ENCODE measurements at regions not wholly inside any gene's neighbourhood (a gene's known extent, or its start where the extent isn't known, plus 50 kb on each side); places are given as distances from the start of the nearest gene placed in this dataset.
"Not testable (repeated sequence)": the region's sequence is repeated elsewhere in the genome, so short reads cannot be mapped to it uniquely, and the experiment has no call there.

DNA sequence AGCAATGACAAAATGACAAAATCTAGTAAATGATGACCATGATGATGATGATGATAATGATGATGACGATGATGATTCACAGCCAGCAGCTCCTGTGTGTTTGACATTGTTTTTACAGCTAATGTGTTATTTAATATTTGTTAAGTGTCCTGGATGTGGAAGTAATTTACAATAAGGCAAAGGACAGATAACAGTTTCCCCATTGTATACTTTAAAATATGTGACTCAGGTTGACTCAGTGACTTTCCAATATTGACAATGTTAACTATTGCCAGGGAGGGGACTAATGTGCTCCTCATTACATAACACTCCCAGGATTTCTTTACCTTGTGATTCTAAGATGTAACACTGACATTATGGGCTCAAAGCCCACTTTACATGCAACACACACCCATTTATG, 602.2 kb downstream of the FBXO15 start:
- H3K4me3 Mint-ChIP-seq, result no peak overlapping the region
- H3K4me1 Mint-ChIP-seq (ENCODE audit: low read depth), result no peaks in the 10 kb centered on the region
- no peaks in the 10 kb centered on the region for H3K9me3 Mint-ChIP-seq
- no peak overlapping the region for H3K27ac Mint-ChIP-seq
- no peaks in the 10 kb centered on the region for H3K27me3 Mint-ChIP-seq (ENCODE audit: low read depth)
- no peaks in the 10 kb centered on the region for H3K36me3 Mint-ChIP-seq (ENCODE audit: low read depth)

DNA sequence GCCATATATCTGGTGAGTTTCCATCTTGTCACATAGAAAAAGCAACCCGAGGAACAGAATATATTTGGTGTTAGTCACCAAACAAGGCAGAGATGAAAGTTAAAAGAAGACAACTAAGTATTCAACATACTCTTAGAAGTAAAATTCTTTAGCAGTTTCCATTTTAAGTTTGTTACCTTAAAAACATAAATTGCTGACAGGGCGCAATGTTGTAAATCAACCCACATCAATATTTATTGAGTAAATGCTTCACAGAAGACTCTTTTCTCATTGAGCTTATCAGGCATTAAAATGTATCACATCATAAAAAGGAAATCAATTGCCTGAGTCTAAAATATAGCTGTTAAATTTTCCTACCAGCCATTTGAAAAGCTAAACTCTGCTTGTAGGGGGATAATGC, 603.0 kb downstream of the FBXO15 start:
- Mint-ChIP-seq H3K36me3 (ENCODE audit: low read depth) (no peaks in the 10 kb centered on the region), H3K4me3 (no peak overlapping the region), H3K9me3 (no peaks in the 10 kb centered on the region), H3K27ac (no peak overlapping the region), H3K27me3 (ENCODE audit: low read depth) (no peaks in the 10 kb centered on the region), H3K4me1 (ENCODE audit: low read depth) (no peaks in the 10 kb centered on the region)

DNA sequence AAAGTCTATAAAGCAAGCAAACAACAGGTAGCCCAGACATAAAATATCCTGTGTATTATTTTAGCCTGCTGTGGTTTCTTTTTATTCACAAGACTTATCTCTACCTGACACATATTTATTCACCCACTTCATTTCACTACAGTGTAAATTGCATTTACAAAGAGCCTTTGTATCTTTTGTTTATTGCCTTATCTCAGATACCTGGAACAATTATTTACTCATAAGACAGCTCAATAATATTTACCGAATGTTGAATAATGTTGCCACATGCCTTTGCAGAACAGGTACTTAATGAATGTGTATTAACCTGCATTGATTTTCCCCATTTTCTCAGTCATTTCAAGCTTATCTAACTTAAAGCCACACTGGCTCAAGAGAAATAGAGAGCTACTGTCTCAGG, 603.6 kb downstream of the FBXO15 start:
- Mint-ChIP-seq H3K4me1 (ENCODE audit: low read depth) (no peaks in the 10 kb centered on the region), H3K4me3 (no peak overlapping the region), H3K9me3 (no peaks in the 10 kb centered on the region), H3K27ac (no peak overlapping the region), H3K27me3 (ENCODE audit: low read depth) (no peaks in the 10 kb centered on the region), H3K36me3 (ENCODE audit: low read depth) (no peaks in the 10 kb centered on the region)

GRCh38 chr18:73535990-73536389, 611.6 kb downstream of the FBXO15 start:
- Mint-ChIP-seq H3K27me3 (ENCODE audit: low read depth) (no peaks in the 10 kb centered on the region), H3K9me3 (no peaks in the 10 kb centered on the region), H3K36me3 (ENCODE audit: low read depth) (no peaks in the 10 kb centered on the region), H3K27ac (no peak overlapping the region), H3K4me1 (ENCODE audit: low read depth) (no peaks in the 10 kb centered on the region), H3K4me3 (no peak overlapping the region)

DNA sequence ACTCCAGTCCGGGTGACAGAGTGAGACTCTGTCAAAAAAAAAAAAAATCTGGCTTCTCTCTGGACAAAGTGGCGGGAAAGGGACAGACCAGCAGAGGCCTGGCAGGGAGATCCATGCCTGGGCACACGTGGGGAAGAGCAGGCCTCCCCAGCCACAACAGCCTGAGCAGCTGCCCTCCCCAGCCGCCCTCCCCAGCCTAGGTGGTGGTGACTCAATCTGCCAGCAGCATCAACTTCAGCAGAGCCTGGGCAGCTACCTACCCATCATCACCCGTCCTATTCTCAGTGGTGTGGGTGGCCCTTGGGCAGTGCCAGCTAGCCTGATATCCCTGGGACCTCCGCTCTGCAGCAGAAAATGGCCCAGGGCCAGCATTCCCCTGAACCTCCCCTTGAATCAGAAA, 612.4 kb downstream of the FBXO15 start:
- Mint-ChIP-seq H3K9me3 (no peaks in the 10 kb centered on the region), H3K36me3 (ENCODE audit: low read depth) (no peaks in the 10 kb centered on the region), H3K4me1 (ENCODE audit: low read depth) (no peaks in the 10 kb centered on the region), H3K27ac (no peak overlapping the region), H3K27me3 (ENCODE audit: low read depth) (no peaks in the 10 kb centered on the region), H3K4me3 (no peak overlapping the region)

- H3K4me1 Mint-ChIP-seq (ENCODE audit: low read depth), result no peaks in the 10 kb centered on the region
- H3K27me3 Mint-ChIP-seq (ENCODE audit: low read depth), result no peaks in the 10 kb centered on the region
- H3K36me3 Mint-ChIP-seq (ENCODE audit: low read depth), result no peaks in the 10 kb centered on the region
- H3K9me3 Mint-ChIP-seq, result no peaks in the 10 kb centered on the region
- H3K27ac Mint-ChIP-seq, result no peak overlapping the region
- H3K4me3 Mint-ChIP-seq, result no peak overlapping the region
Measured at GRCh38 chr18:73531601-73532000, 616.0 kb downstream of the FBXO15 start.

DNA sequence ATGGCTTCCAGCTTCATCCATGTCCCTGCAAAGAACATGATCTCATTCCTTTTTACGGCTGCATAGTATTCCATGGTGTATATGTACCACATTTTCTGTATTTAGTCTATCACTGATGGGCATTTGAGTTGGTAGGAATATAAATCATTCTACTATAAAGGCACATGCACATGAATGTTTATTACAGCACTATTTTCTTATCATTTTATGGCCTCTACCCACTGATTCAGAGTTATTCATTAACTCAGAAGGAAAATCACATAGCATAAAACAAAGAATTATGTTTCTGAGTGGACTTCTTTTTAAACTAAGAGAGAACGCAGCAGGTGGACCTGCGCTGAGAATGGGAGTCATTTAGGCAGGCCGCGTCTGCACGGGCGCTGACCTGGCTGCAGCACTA, 619.6 kb downstream of the FBXO15 start:
- no peaks in the 10 kb centered on the region for H3K9me3 Mint-ChIP-seq
- H3K27me3 Mint-ChIP-seq (ENCODE audit: low read depth), result no peaks in the 10 kb centered on the region
- H3K4me1 Mint-ChIP-seq (ENCODE audit: low read depth), result no peaks in the 10 kb centered on the region
- H3K4me3 Mint-ChIP-seq, result no peak overlapping the region
- H3K27ac Mint-ChIP-seq, result no peak overlapping the region
- H3K36me3 Mint-ChIP-seq (ENCODE audit: low read depth), result no peaks in the 10 kb centered on the region

- Mint-ChIP-seq H3K4me1 (ENCODE audit: low read depth) (no peaks in the 10 kb centered on the region), H3K27ac (no peak overlapping the region), H3K36me3 (ENCODE audit: low read depth) (no peaks in the 10 kb centered on the region), H3K27me3 (ENCODE audit: low read depth) (no peaks in the 10 kb centered on the region), H3K4me3 (no peak overlapping the region), H3K9me3 (no peaks in the 10 kb centered on the region)
Measured at GRCh38 chr18:73520229-73520628, 627.4 kb downstream of the FBXO15 start.

- H3K27me3 Mint-ChIP-seq (ENCODE audit: low read depth); H3K27ac Mint-ChIP-seq; H3K36me3 Mint-ChIP-seq (ENCODE audit: low read depth); H3K9me3 Mint-ChIP-seq; H3K4me1 Mint-ChIP-seq (ENCODE audit: low read depth); H3K4me3 Mint-ChIP-seq: not testable (repeated sequence)
Measured at GRCh38 chr18:73516056-73516455, 631.6 kb downstream of the FBXO15 start.

- Mint-ChIP-seq H3K36me3 (ENCODE audit: low read depth) (no peaks in the 10 kb centered on the region), H3K4me3 (no peak overlapping the region), H3K27ac (no peak overlapping the region), H3K9me3 (no peaks in the 10 kb centered on the region), H3K4me1 (ENCODE audit: low read depth) (no peaks in the 10 kb centered on the region), H3K27me3 (ENCODE audit: low read depth) (no peaks in the 10 kb centered on the region)
Measured at GRCh38 chr18:73514449-73514848, 633.2 kb downstream of the FBXO15 start.

DNA sequence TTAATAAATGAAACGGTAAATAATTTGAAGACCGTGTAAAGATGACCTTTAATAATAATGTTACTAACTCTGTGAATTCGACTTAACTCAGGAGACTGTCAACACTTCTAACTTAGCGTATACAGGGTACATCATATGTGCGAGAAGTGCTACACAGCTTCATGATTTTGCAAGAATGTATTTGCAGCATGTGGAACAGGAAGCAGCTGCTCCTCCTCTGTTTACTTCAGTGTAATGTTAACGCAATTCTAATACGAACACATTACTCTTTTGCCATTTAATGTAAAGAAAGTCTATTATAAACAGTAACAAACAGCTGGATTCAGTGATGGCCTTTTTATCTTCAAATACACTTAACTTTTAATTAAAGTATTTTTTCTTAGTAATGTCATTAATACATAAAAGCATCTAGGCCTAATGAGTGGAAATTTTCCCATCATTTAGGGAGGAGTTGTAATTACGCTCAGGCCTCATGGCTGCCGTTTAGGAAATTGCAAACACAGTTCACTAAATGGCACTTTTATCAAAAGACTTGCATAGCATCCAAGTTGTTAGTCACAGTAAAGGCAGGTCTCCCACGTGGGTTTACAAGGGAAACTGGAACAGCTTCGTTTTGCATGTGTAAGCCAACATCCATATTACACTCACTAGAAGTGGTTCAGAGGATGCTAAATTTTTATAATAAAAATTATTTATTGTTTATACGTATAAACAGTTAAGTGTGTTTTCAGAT, 635.7 kb downstream of the FBXO15 start:
- Mint-ChIP-seq H3K27ac (no peak overlapping the region), H3K4me1 (ENCODE audit: low read depth) (no peaks in the 10 kb centered on the region), H3K36me3 (ENCODE audit: low read depth) (no peaks in the 10 kb centered on the region), H3K4me3 (no peak overlapping the region), H3K9me3 (no peaks in the 10 kb centered on the region), H3K27me3 (ENCODE audit: low read depth) (no peaks in the 10 kb centered on the region)

DNA sequence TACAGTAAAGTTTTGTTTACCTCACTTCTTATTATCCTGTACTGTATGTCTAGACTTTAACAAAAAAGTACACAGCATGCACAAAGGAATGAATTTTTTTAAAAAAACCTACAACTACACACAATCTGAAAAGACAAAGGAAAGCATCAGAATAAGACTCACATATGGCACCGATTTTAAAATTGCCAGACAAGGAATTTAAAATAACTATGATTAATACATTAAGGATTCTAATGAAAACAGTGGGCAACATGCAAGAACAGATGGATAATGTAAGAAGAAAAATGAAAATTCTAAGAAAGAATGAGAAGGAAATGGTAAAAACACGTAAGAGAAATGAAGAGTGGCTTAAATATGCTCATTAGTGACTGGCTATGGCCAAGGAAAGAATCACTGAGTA, 638.2 kb downstream of the FBXO15 start:
- H3K27me3 Mint-ChIP-seq (ENCODE audit: low read depth), result no peaks in the 10 kb centered on the region
- H3K4me3 Mint-ChIP-seq, result no peak overlapping the region
- no peaks in the 10 kb centered on the region for H3K4me1 Mint-ChIP-seq (ENCODE audit: low read depth)
- H3K27ac Mint-ChIP-seq, result no peak overlapping the region
- H3K9me3 Mint-ChIP-seq, result no peaks in the 10 kb centered on the region
- no peaks in the 10 kb centered on the region for H3K36me3 Mint-ChIP-seq (ENCODE audit: low read depth)

DNA sequence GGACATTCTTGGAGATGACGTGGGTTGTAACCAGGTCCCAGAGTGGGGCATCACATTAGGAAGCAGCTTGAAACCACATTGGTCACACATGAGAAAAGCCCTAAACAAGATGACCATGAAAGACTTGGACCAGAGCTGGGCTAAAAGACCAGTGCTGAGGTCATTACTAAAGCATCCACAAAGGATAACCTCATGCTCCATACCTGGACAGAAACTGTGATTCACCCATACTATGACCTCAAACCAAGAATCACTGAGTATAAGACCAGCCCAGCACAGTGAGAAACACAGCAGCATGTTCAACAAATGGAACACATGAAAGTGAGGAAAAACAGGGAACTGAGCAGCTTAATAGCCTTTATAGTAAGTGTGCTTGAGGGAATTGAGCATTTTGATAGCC, 635.5 kb upstream of the NETO1 start:
- Mint-ChIP-seq H3K9me3 (no peaks in the 10 kb centered on the region), H3K27ac (no peak overlapping the region), H3K4me3 (no peak overlapping the region), H3K36me3 (ENCODE audit: low read depth) (no peaks in the 10 kb centered on the region), H3K27me3 (ENCODE audit: low read depth) (no peaks in the 10 kb centered on the region), H3K4me1 (ENCODE audit: low read depth) (no peaks in the 10 kb centered on the region)

GRCh38 chr18:73487966-73488365, 620.2 kb upstream of the NETO1 start:
- Mint-ChIP-seq H3K4me1 (ENCODE audit: low read depth) (no peaks in the 10 kb centered on the region), H3K27ac (no peak overlapping the region), H3K36me3 (ENCODE audit: low read depth) (no peaks in the 10 kb centered on the region), H3K4me3 (no peak overlapping the region), H3K27me3 (ENCODE audit: low read depth) (no peaks in the 10 kb centered on the region), H3K9me3 (peaks cover 8% of the 10 kb centered on the region)

GRCh38 chr18:73485166-73485565, 617.4 kb upstream of the NETO1 start:
- Mint-ChIP-seq H3K4me1 (ENCODE audit: low read depth) (no peaks in the 10 kb centered on the region), H3K27ac (no peak overlapping the region), H3K9me3 (peaks cover 7% of the 10 kb centered on the region), H3K27me3 (ENCODE audit: low read depth) (no peaks in the 10 kb centered on the region), H3K4me3 (no peak overlapping the region), H3K36me3 (ENCODE audit: low read depth) (no peaks in the 10 kb centered on the region)

DNA sequence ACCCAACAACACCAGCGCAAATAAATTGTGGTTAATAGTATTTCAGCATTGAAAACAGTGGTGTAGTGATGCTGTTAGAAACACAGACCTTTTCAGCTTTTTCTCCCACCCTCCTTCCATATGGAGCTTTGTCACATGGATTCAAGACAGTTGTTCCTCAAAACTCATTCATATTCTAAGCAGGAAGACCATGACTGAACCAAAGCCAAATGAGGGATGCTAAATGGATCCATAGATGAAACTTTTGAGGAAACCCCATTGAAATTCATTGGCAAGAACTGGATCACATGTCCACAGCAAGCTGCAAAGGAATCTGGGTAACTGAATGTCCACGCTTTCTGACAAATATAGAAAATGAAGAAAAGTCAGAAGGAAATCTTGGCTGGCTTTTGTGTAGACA, 615.1 kb upstream of the NETO1 start:
- Mint-ChIP-seq H3K27me3 (ENCODE audit: low read depth) (no peaks in the 10 kb centered on the region), H3K4me1 (ENCODE audit: low read depth) (no peaks in the 10 kb centered on the region), H3K9me3 (peaks cover 5% of the 10 kb centered on the region), H3K4me3 (no peak overlapping the region), H3K27ac (no peak overlapping the region), H3K36me3 (ENCODE audit: low read depth) (no peaks in the 10 kb centered on the region)

All from T-helper 1 cell treated with Interleukin-12 subunit alpha and Interleukin-12 subunit beta and Interleukin-4 antibody, amounts not matched to agents 30 μg/mL and 1 μg/mL, for 36 hours (primary cell).